ENCODE measurements at regions not wholly inside any gene's neighbourhood (a gene's known extent, or its start where the extent isn't known, plus 50 kb on each side); places are given as distances from the start of the nearest gene placed in this dataset.
"Not testable (repeated sequence)": the region's sequence is repeated elsewhere in the genome, so short reads cannot be mapped to it uniquely, and the experiment has no call there.

GRCh38 chr16:66026211-66026610, 340.3 kb upstream of the CDH5 start:
- Histone ChIP-seq H3K36me3 (ENCODE audit: control insufficient read depth, insufficient read depth, low read length) (no peaks in the 10 kb centered on the region), H3K9me3 (ENCODE audit: control insufficient read depth, insufficient read depth, low read length) (no peaks in the 10 kb centered on the region), H3K27ac (ENCODE audit: low read length) (no peak overlapping the region), H3K4me1 (ENCODE audit: control insufficient read depth, insufficient read depth, low read length) (no peaks in the 10 kb centered on the region; the same call in 1 of the 2 replicates), H3K4me3 (ENCODE audit: low read length) (no peak overlapping the region), H3K27me3 (ENCODE audit: control insufficient read depth, insufficient read depth, low read length) (no peaks in the 10 kb centered on the region)
- peak; percentile 16 for DNase-seq (ENCODE audit: low read depth, low spot score)
- no CpG with 5 or more reads among the region's 5 CpGs for WGBS (ENCODE audit: insufficient coverage, insufficient read length)

- Histone ChIP-seq H3K27ac (ENCODE audit: low read length) (no peak overlapping the region), H3K27me3 (ENCODE audit: control insufficient read depth, insufficient read depth, low read length) (no peaks in the 10 kb centered on the region), H3K4me3 (ENCODE audit: low read length) (no peak overlapping the region), H3K36me3 (ENCODE audit: control insufficient read depth, insufficient read depth, low read length) (no peaks in the 10 kb centered on the region), H3K4me1 (ENCODE audit: control insufficient read depth, insufficient read depth, low read length) (no peaks in the 10 kb centered on the region; the same call in 1 of the 2 replicates), H3K9me3 (ENCODE audit: control insufficient read depth, insufficient read depth, low read length) (no peaks in the 10 kb centered on the region)
- no CpG with 5 or more reads among the region's 1 CpG for WGBS (ENCODE audit: insufficient coverage, insufficient read length)
- DNase-seq (ENCODE audit: low read depth, low spot score) = no peak
Measured at GRCh38 chr16:66025751-66026150, 340.7 kb upstream of the CDH5 start.

GRCh38 chr16:66024567-66024966, 341.9 kb upstream of the CDH5 start:
- WGBS (ENCODE audit: insufficient coverage, insufficient read length) = 100% methylated on average over 1 of the region's 2 CpGs
- not testable (repeated sequence) for H3K4me1 ChIP-seq (ENCODE audit: control insufficient read depth, insufficient read depth, low read length); DNase-seq (ENCODE audit: low read depth, low spot score)

GRCh38 chr16:66023481-66023880, 343.0 kb upstream of the CDH5 start:
- H3K9me3 ChIP-seq (ENCODE audit: control insufficient read depth, insufficient read depth, low read length) = no peaks in the 10 kb centered on the region
- no peak overlapping the region for H3K4me3 ChIP-seq (ENCODE audit: low read length)
- H3K36me3 ChIP-seq (ENCODE audit: control insufficient read depth, insufficient read depth, low read length) = no peaks in the 10 kb centered on the region
- WGBS (ENCODE audit: insufficient coverage, insufficient read length) = no CpG with 5 or more reads among the region's 3 CpGs
- no peak overlapping the region for H3K27ac ChIP-seq (ENCODE audit: low read length)
- no peaks in the 10 kb centered on the region for H3K27me3 ChIP-seq (ENCODE audit: control insufficient read depth, insufficient read depth, low read length)
- H3K4me1 ChIP-seq (ENCODE audit: control insufficient read depth, insufficient read depth, low read length) = no peaks in the 10 kb centered on the region
- DNase-seq (ENCODE audit: low read depth, low spot score) = no peak

More at GRCh38 chr16:66024567-66024966, 341.9 kb upstream of the CDH5 start:
- not testable (repeated sequence) for H3K27ac ChIP-seq (ENCODE audit: low read length); H3K9me3 ChIP-seq (ENCODE audit: control insufficient read depth, insufficient read depth, low read length); H3K27me3 ChIP-seq (ENCODE audit: control insufficient read depth, insufficient read depth, low read length); H3K36me3 ChIP-seq (ENCODE audit: control insufficient read depth, insufficient read depth, low read length); H3K4me3 ChIP-seq (ENCODE audit: low read length)

GRCh38 chr16:66020642-66021041, 345.8 kb upstream of the CDH5 start:
- Histone ChIP-seq H3K4me3 (ENCODE audit: low read length) (no peak overlapping the region), H3K27me3 (ENCODE audit: control insufficient read depth, insufficient read depth, low read length) (no peaks in the 10 kb centered on the region), H3K9me3 (ENCODE audit: control insufficient read depth, insufficient read depth, low read length) (no peaks in the 10 kb centered on the region), H3K36me3 (ENCODE audit: control insufficient read depth, insufficient read depth, low read length) (no peaks in the 10 kb centered on the region), H3K27ac (ENCODE audit: low read length) (no peak overlapping the region), H3K4me1 (ENCODE audit: control insufficient read depth, insufficient read depth, low read length) (no peaks in the 10 kb centered on the region)
- no peak for DNase-seq (ENCODE audit: low read depth, low spot score)

- H3K4me1 ChIP-seq (ENCODE audit: control insufficient read depth, insufficient read depth, low read length) = no peaks in the 10 kb centered on the region
- H3K27me3 ChIP-seq (ENCODE audit: control insufficient read depth, insufficient read depth, low read length) = no peaks in the 10 kb centered on the region
- no peak overlapping the region for H3K4me3 ChIP-seq (ENCODE audit: low read length)
- no peak overlapping the region for H3K27ac ChIP-seq (ENCODE audit: low read length)
- H3K9me3 ChIP-seq (ENCODE audit: control insufficient read depth, insufficient read depth, low read length) = no peaks in the 10 kb centered on the region
- H3K36me3 ChIP-seq (ENCODE audit: control insufficient read depth, insufficient read depth, low read length) = no peaks in the 10 kb centered on the region
- no peak for DNase-seq (ENCODE audit: low read depth, low spot score)
- no CpG with 5 or more reads among the region's 2 CpGs for WGBS (ENCODE audit: insufficient coverage, insufficient read length)
Measured at GRCh38 chr16:66020046-66020445, 346.4 kb upstream of the CDH5 start.

- DNase-seq (ENCODE audit: low read depth, low spot score); H3K9me3 ChIP-seq (ENCODE audit: control insufficient read depth, insufficient read depth, low read length); H3K36me3 ChIP-seq (ENCODE audit: control insufficient read depth, insufficient read depth, low read length); H3K4me3 ChIP-seq (ENCODE audit: low read length); H3K27ac ChIP-seq (ENCODE audit: low read length); H3K4me1 ChIP-seq (ENCODE audit: control insufficient read depth, insufficient read depth, low read length); H3K27me3 ChIP-seq (ENCODE audit: control insufficient read depth, insufficient read depth, low read length): not testable (repeated sequence)
- no CpG with 5 or more reads among the region's 3 CpGs for WGBS (ENCODE audit: insufficient coverage, insufficient read length)
Measured at GRCh38 chr16:66019502-66019901, 347.0 kb upstream of the CDH5 start.

GRCh38 chr16:66014221-66014620, 352.3 kb upstream of the CDH5 start:
- no peak overlapping the region for H3K27ac ChIP-seq (ENCODE audit: low read length)
- H3K27me3 ChIP-seq (ENCODE audit: control insufficient read depth, insufficient read depth, low read length) = no peaks in the 10 kb centered on the region
- no peak for DNase-seq (ENCODE audit: low read depth, low spot score)
- no peaks in the 10 kb centered on the region for H3K4me1 ChIP-seq (ENCODE audit: control insufficient read depth, insufficient read depth, low read length)
- no peaks in the 10 kb centered on the region for H3K9me3 ChIP-seq (ENCODE audit: control insufficient read depth, insufficient read depth, low read length)
- no peak overlapping the region for H3K4me3 ChIP-seq (ENCODE audit: low read length)
- no CpG with 5 or more reads among the region's 2 CpGs for WGBS (ENCODE audit: insufficient coverage, insufficient read length)
- H3K36me3 ChIP-seq (ENCODE audit: control insufficient read depth, insufficient read depth, low read length) = no peaks in the 10 kb centered on the region

GRCh38 chr16:66013486-66013885, 353.0 kb upstream of the CDH5 start:
- WGBS (ENCODE audit: insufficient coverage, insufficient read length) = no CpG with 5 or more reads among the region's 2 CpGs
- Histone ChIP-seq H3K4me3 (ENCODE audit: low read length) (no peak overlapping the region), H3K9me3 (ENCODE audit: control insufficient read depth, insufficient read depth, low read length) (no peaks in the 10 kb centered on the region), H3K27ac (ENCODE audit: low read length) (no peak overlapping the region), H3K4me1 (ENCODE audit: control insufficient read depth, insufficient read depth, low read length) (no peaks in the 10 kb centered on the region), H3K36me3 (ENCODE audit: control insufficient read depth, insufficient read depth, low read length) (no peaks in the 10 kb centered on the region), H3K27me3 (ENCODE audit: control insufficient read depth, insufficient read depth, low read length) (no peaks in the 10 kb centered on the region)
- DNase-seq (ENCODE audit: low read depth, low spot score) = no peak

- no peaks in the 10 kb centered on the region for H3K36me3 ChIP-seq (ENCODE audit: control insufficient read depth, insufficient read depth, low read length)
- DNase-seq (ENCODE audit: low read depth, low spot score) = no peak
- H3K9me3 ChIP-seq (ENCODE audit: control insufficient read depth, insufficient read depth, low read length) = no peaks in the 10 kb centered on the region
- no peak overlapping the region for H3K27ac ChIP-seq (ENCODE audit: low read length)
- no peaks in the 10 kb centered on the region for H3K4me1 ChIP-seq (ENCODE audit: control insufficient read depth, insufficient read depth, low read length)
- H3K27me3 ChIP-seq (ENCODE audit: control insufficient read depth, insufficient read depth, low read length) = no peaks in the 10 kb centered on the region
- H3K4me3 ChIP-seq (ENCODE audit: low read length) = no peak overlapping the region
- WGBS (ENCODE audit: insufficient coverage, insufficient read length) = no CpG with 5 or more reads among the region's 4 CpGs
Measured at GRCh38 chr16:66008136-66008535, 358.4 kb upstream of the CDH5 start.

- no peak overlapping the region for H3K27ac ChIP-seq (ENCODE audit: low read length)
- H3K27me3 ChIP-seq (ENCODE audit: control insufficient read depth, insufficient read depth, low read length) = no peaks in the 10 kb centered on the region
- DNase-seq (ENCODE audit: low read depth, low spot score) = no peak
- H3K9me3 ChIP-seq (ENCODE audit: control insufficient read depth, insufficient read depth, low read length) = no peaks in the 10 kb centered on the region
- no peaks in the 10 kb centered on the region for H3K36me3 ChIP-seq (ENCODE audit: control insufficient read depth, insufficient read depth, low read length)
- H3K4me1 ChIP-seq (ENCODE audit: control insufficient read depth, insufficient read depth, low read length) = no peaks in the 10 kb centered on the region
- H3K4me3 ChIP-seq (ENCODE audit: low read length) = no peak overlapping the region
- no CpG with 5 or more reads among the region's 6 CpGs for WGBS (ENCODE audit: insufficient coverage, insufficient read length)
Measured at GRCh38 chr16:66007717-66008116, 358.8 kb upstream of the CDH5 start.
